Peyer's patch (tissue), 4 donors: ENCODE measurements at regions not wholly inside any gene's neighbourhood (a gene's known extent, or its start where the extent isn't known, plus 50 kb on each side); places are given as distances from the start of the nearest gene placed in this dataset.

Source experiments
- DNase-seq, 3 donors: peaks; one replicate each; pipeline ENCODE4 v3.0.0-alpha.2; 2017 to 2019
- H3K27ac ChIP-seq, 4 donors: fragments of 200-600 bp; sonication (generic); one replicate each; pipeline ENCODE4 v1.5.1; 2016 to 2019
- H3K27me3 ChIP-seq, 2 donors: fragments of 200-600 bp; sonication (generic); one replicate each; pipeline ENCODE4 v1.5.1; 2019
- H3K36me3 ChIP-seq, 3 donors: fragments of 200-600 bp; sonication (generic); one replicate each; pipeline ENCODE4 v1.5.1; 2016 to 2019
- H3K4me1 ChIP-seq, 4 donors: fragments of 200-600 bp; sonication (generic); one replicate each; pipeline ENCODE4 v1.5.1; 2016 to 2019
- H3K4me3 ChIP-seq, 4 donors: fragments of 200-600 bp; sonication (generic); 1 replicate in 3 of 4; 2 replicates in 1 of 4; pipeline ENCODE4 v1.5.1; 2016 to 2019; ENCODE audit warnings: mild to moderate bottlenecking in 1 of 4
- H3K9me3 ChIP-seq, 4 donors: fragments of 200-600 bp; sonication (generic); one replicate each; pipeline ENCODE4 v1.5.1; 2016 to 2019; ENCODE audit warnings: mild to moderate bottlenecking in 1 of 4
- CTCF ChIP-seq, 6 experiments: fragments of 450-650 bp in 4 of 6; fragments of 200-600 bp in 2 of 6; sonication (generic) in 1 of 6; IDR thresholded peaks; one replicate each; pipeline ENCODE4 v1.5.1; 2017 to 2019; ENCODE audit warnings: antibody characterized with exemption in 6 of 6, mild to moderate bottlenecking in 3 of 6, moderate library complexity in 1 of 6
- POLR2A ChIP-seq, 2 donors: fragments of 450-650 bp; IDR thresholded peaks; one replicate each; pipeline ENCODE4 v1.5.1; 2017; ENCODE audit warnings: antibody characterized with exemption in 2 of 2, mild to moderate bottlenecking in 2 of 2, moderate library complexity in 2 of 2

- H3K27ac ChIP-seq: no peak overlapping the region
- H3K9me3 ChIP-seq: no peaks in the 10 kb centered on the region
- TF ChIP-seq CTCF (IDR thresholded peaks at IDR 0.05): no peak
- TF ChIP-seq POLR2A (IDR thresholded peaks at IDR 0.05): no peak
- H3K27me3 ChIP-seq: no peaks in the 10 kb centered on the region
- no peak overlapping the region for H3K4me3 ChIP-seq
- peak in 1 of 3 donors; percentile 19 for DNase-seq
- no peaks in the 10 kb centered on the region for H3K36me3 ChIP-seq
- no peaks in the 10 kb centered on the region for H3K4me1 ChIP-seq
Observed at GRCh38 chr11:134532131-134532920, 120.3 kb upstream of the B3GAT1 start.

GRCh38 chr11:134531327-134532130, 119.5 kb upstream of the B3GAT1 start:
- TF ChIP-seq POLR2A (IDR thresholded peaks at IDR 0.05) (no peak), CTCF (IDR thresholded peaks at IDR 0.05) (no peak)
- no peaks in the 10 kb centered on the region for H3K9me3 ChIP-seq
- DNase-seq: peak in 2 of 3 donors; percentile 19 to 26
- H3K4me1 ChIP-seq: no peaks in the 10 kb centered on the region
- no peak overlapping the region for H3K27ac ChIP-seq
- no peak overlapping the region for H3K4me3 ChIP-seq
- H3K27me3 ChIP-seq: no peaks in the 10 kb centered on the region
- H3K36me3 ChIP-seq: no peaks in the 10 kb centered on the region

DNA sequence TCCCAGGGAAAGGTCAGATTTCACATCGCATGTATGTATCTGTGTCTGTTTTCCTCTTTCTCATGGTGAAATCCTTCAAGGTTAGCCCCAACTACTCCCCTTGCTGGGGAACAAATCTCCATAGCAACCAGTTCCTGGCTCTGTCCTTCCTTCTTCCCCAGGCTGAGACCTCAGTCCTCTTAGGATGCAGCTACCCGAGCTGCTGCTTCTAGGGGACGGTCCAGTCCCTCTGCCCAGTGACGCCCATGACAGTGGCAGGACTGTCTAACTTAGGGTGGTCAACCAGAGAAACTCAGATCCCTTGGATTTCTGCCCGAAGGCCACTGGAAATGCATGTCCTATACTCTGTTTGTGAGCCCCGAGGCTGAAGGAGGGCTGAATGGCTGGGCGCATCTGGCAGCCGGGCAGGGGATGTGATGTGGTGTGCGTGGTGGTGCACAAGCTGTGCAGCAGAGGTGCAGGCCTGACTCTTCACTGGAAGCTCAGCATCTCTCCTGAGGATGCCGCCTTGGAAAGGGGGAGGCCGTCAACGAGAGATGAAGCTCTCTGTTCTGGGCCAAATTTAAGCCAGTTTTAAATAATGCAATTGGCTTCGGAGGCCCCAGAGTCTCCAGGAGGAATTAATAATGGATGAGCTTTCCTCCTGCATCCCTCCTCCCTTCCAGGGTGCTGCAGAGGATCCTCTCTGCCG, 118.7 kb upstream of the B3GAT1 start:
- no peaks in the 10 kb centered on the region for H3K27me3 ChIP-seq
- H3K9me3 ChIP-seq: no peaks in the 10 kb centered on the region
- no peak overlapping the region for H3K27ac ChIP-seq
- DNase-seq: peak in 1 of 3 donors; percentile 28
- no peak overlapping the region for H3K4me3 ChIP-seq
- TF ChIP-seq POLR2A (IDR thresholded peaks at IDR 0.05) (no peak), CTCF (IDR thresholded peaks at IDR 0.05) (no peak)
- no peaks in the 10 kb centered on the region for H3K36me3 ChIP-seq
- H3K4me1 ChIP-seq: no peaks in the 10 kb centered on the region

GRCh38 chr11:134529212-134530096, 117.4 kb upstream of the B3GAT1 start:
- no peaks in the 10 kb centered on the region for H3K4me1 ChIP-seq

More at GRCh38 chr11:134529212-134530096, 117.4 kb upstream of the B3GAT1 start:
- Histone ChIP-seq H3K27me3 (no peaks in the 10 kb centered on the region), H3K9me3 (no peaks in the 10 kb centered on the region), H3K27ac (no peak overlapping the region), H3K4me3 (no peak overlapping the region), H3K36me3 (no peaks in the 10 kb centered on the region)
- peak in 2 of 3 donors; percentile 30 to 36 for DNase-seq
- TF ChIP-seq POLR2A (IDR thresholded peaks at IDR 0.05) (no peak), CTCF (IDR thresholded peaks at IDR 0.05) (no peak)
